ENCODE measurements at regions not wholly inside any gene's neighbourhood (a gene's known extent, or its start where the extent isn't known, plus 50 kb on each side); places are given as distances from the start of the nearest gene placed in this dataset.

- Mint-ChIP-seq H3K9me3 (peaks cover 0 to 6% (median 1%) of the 10 kb centered on the region in 7 donors), H3K4me3 (no peak overlapping the region), H3K27me3 (no peaks in the 10 kb centered on the region), H3K4me1 (no peaks in the 10 kb centered on the region), H3K36me3 (no peaks in the 10 kb centered on the region), H3K27ac (no peak overlapping the region)
- Histone ChIP-seq H3K4me1 (ENCODE audit: control insufficient read depth, insufficient read depth, low read length, poor library complexity, severe bottlenecking) (no peaks in the 10 kb centered on the region), H3K27ac (ENCODE audit: insufficient read depth, low read length, poor library complexity, severe bottlenecking) (no peak overlapping the region), H3K9me3 (ENCODE audit: control insufficient read depth in 2 of 2, low read length in 2 of 2) (no peaks in the 10 kb centered on the region), H3K4me3 (ENCODE audit: low read depth, low read length) (no peak overlapping the region), H3K36me3 (ENCODE audit: control insufficient read depth, insufficient read depth, low read length) (no peaks in the 10 kb centered on the region), H3K27me3 (ENCODE audit: control insufficient read depth, insufficient read depth, low read length) (no peaks in the 10 kb centered on the region)
- ATAC-seq (ENCODE audit: low read depth in 2 of 2) (no peak), DNase-seq (no peak)
These were observed 363.7 kb upstream of the ISX start for GRCh38 chr22:34702279-34702678.

DNA sequence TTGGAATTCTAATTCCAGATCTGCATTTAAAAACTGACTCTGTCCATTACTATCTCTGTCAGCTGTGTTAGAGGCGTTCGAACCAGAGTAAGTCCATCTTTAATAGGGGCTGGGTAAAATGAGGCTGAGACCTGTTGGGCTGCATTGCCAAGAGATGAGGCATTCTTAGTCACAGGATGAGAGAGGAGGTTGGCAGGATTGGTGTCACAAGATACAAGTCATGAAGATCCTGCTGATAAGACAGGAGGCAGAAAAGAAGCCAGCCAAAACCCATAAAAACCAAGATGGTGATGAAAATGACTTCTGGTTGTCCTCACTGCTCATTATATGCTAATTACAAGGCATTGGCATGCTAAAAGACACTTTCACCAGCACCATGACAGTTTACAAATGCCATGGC lies 356.3 kb upstream of the ISX start:
- no peak for DNase-seq
- H3K27ac ChIP-seq (ENCODE audit: insufficient read depth, low read length, poor library complexity, severe bottlenecking), result no peak overlapping the region
- Mint-ChIP-seq H3K27ac (no peak overlapping the region), H3K27me3 (no peaks in the 10 kb centered on the region), H3K9me3 (peaks cover 0 to 8% (median 0%) of the 10 kb centered on the region in 7 donors), H3K4me3 (no peak overlapping the region), H3K36me3 (no peaks in the 10 kb centered on the region), H3K4me1 (no peaks in the 10 kb centered on the region)
- no peaks in the 10 kb centered on the region for H3K27me3 ChIP-seq (ENCODE audit: control insufficient read depth, insufficient read depth, low read length)
- ATAC-seq (ENCODE audit: low read depth in 2 of 2), result no peak
- no peaks in the 10 kb centered on the region for H3K9me3 ChIP-seq (ENCODE audit: control insufficient read depth in 2 of 2, low read length in 2 of 2)
- H3K36me3 ChIP-seq (ENCODE audit: control insufficient read depth, insufficient read depth, low read length), result no peaks in the 10 kb centered on the region
- no peaks in the 10 kb centered on the region for H3K4me1 ChIP-seq (ENCODE audit: control insufficient read depth, insufficient read depth, low read length, poor library complexity, severe bottlenecking)
- H3K4me3 ChIP-seq (ENCODE audit: low read depth, low read length), result no peak overlapping the region

GRCh38 chr22:34722901-34723300 lies 343.1 kb upstream of the ISX start:
- H3K9me3 Mint-ChIP-seq, result peaks cover 0 to 24% (median 8%) of the 10 kb centered on the region in 7 donors
- no peaks in the 10 kb centered on the region for H3K27me3 Mint-ChIP-seq
- Histone ChIP-seq H3K27ac (ENCODE audit: insufficient read depth, low read length, poor library complexity, severe bottlenecking) (no peak overlapping the region), H3K36me3 (ENCODE audit: control insufficient read depth, insufficient read depth, low read length) (no peaks in the 10 kb centered on the region), H3K4me1 (ENCODE audit: control insufficient read depth, insufficient read depth, low read length, poor library complexity, severe bottlenecking) (no peaks in the 10 kb centered on the region), H3K4me3 (ENCODE audit: low read depth, low read length) (no peak overlapping the region), H3K27me3 (ENCODE audit: control insufficient read depth, insufficient read depth, low read length) (no peaks in the 10 kb centered on the region), H3K9me3 (ENCODE audit: control insufficient read depth in 2 of 2, low read length in 2 of 2) (peaks cover 0 to 9% of the 10 kb centered on the region in 2 experiments)
- no peaks in the 10 kb centered on the region for H3K36me3 Mint-ChIP-seq
- no peak overlapping the region for H3K4me3 Mint-ChIP-seq
- DNase-seq (no peak), ATAC-seq (ENCODE audit: low read depth in 2 of 2) (no peak)
- H3K4me1 Mint-ChIP-seq, result no peaks in the 10 kb centered on the region
- no peak overlapping the region for H3K27ac Mint-ChIP-seq

DNA sequence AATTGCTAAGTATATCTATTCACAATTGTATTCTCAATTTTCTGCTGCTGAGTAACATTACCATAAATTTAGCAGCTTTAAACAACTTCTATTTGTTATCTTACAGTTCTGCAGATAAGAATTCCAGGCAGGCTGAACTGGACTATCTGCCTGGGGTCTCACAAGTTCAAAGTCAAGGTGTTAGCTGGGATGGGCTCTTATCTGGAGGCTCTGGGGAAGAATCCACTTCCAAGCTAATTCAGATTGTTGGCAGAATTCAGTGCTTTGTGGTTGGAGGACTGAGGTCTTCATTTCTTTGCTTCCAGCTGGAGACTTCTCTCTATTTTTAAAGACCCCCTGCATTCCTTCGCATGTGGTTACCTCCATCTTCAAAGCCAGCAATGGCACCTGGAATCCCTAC lies 329.9 kb upstream of the ISX start:
- no peaks in the 10 kb centered on the region for H3K9me3 ChIP-seq (ENCODE audit: control insufficient read depth in 2 of 2, low read length in 2 of 2)
- H3K27me3 ChIP-seq (ENCODE audit: control insufficient read depth, insufficient read depth, low read length), result no peaks in the 10 kb centered on the region
- no peaks in the 10 kb centered on the region for H3K36me3 ChIP-seq (ENCODE audit: control insufficient read depth, insufficient read depth, low read length)
- no peak overlapping the region for H3K4me3 ChIP-seq (ENCODE audit: low read depth, low read length)
- Mint-ChIP-seq H3K36me3 (no peaks in the 10 kb centered on the region), H3K27ac (no peak overlapping the region), H3K9me3 (peaks cover 0 to 9% (median 0%) of the 10 kb centered on the region in 7 donors), H3K4me1 (no peaks in the 10 kb centered on the region), H3K4me3 (no peak overlapping the region), H3K27me3 (no peaks in the 10 kb centered on the region)
- H3K27ac ChIP-seq (ENCODE audit: insufficient read depth, low read length, poor library complexity, severe bottlenecking), result no peak overlapping the region
- no peak for ATAC-seq (ENCODE audit: low read depth in 2 of 2)
- H3K4me1 ChIP-seq (ENCODE audit: control insufficient read depth, insufficient read depth, low read length, poor library complexity, severe bottlenecking), result no peaks in the 10 kb centered on the region
- no peak for DNase-seq

GRCh38 chr22:34738661-34739400 lies 327.1 kb upstream of the ISX start:
- no peaks in the 10 kb centered on the region for H3K4me1 Mint-ChIP-seq
- no peaks in the 10 kb centered on the region for H3K9me3 ChIP-seq (ENCODE audit: control insufficient read depth in 2 of 2, low read length in 2 of 2)
- ATAC-seq (ENCODE audit: low read depth in 2 of 2) (no peak), DNase-seq (no peak)
- no peak overlapping the region for H3K27ac ChIP-seq (ENCODE audit: insufficient read depth, low read length, poor library complexity, severe bottlenecking)
- no peaks in the 10 kb centered on the region for H3K36me3 Mint-ChIP-seq
- no peak overlapping the region for H3K4me3 Mint-ChIP-seq
- H3K36me3 ChIP-seq (ENCODE audit: control insufficient read depth, insufficient read depth, low read length), result no peaks in the 10 kb centered on the region
- H3K4me3 ChIP-seq (ENCODE audit: low read depth, low read length), result no peak overlapping the region
- no peak overlapping the region for H3K27ac Mint-ChIP-seq
- H3K27me3 Mint-ChIP-seq, result no peaks in the 10 kb centered on the region
- H3K4me1 ChIP-seq (ENCODE audit: control insufficient read depth, insufficient read depth, low read length, poor library complexity, severe bottlenecking), result no peaks in the 10 kb centered on the region
- H3K27me3 ChIP-seq (ENCODE audit: control insufficient read depth, insufficient read depth, low read length), result no peaks in the 10 kb centered on the region
- H3K9me3 Mint-ChIP-seq, result peaks cover 0 to 9% (median 1%) of the 10 kb centered on the region in 7 donors

DNA sequence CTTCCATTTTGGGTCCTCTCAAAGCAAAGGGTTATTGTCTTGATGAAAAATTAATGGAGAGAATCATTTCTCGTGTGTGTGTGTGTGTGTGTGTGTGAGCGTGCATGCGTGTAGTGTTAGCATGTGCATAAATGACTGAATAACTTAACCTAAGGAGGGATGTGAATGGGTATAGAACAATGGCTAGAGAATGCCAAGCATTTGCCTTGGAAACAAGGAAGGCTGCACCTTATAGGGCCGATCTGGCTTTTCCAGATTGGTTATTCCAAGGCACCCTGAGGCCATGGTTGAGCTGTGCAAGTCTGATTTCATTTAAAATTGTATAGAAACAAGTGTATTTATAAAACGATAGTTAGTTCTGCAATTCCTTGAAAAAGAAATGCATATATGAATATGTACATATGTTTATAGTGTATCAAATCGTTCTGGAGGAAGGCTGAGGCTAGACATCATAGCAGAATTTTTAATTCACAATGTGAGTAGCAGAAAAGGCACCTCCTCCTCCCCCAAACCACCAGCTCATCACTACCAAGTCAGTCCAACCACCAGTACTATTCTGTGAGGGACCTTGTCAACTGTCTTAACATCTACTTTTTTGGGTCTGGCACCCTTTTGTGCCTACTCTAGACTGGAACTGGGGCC lies 322.7 kb upstream of the ISX start:
- no peaks in the 10 kb centered on the region for H3K4me1 Mint-ChIP-seq
- H3K4me3 Mint-ChIP-seq, result no peak overlapping the region
- no peaks in the 10 kb centered on the region for H3K36me3 Mint-ChIP-seq
- Histone ChIP-seq H3K36me3 (ENCODE audit: control insufficient read depth, insufficient read depth, low read length) (no peaks in the 10 kb centered on the region), H3K4me1 (ENCODE audit: control insufficient read depth, insufficient read depth, low read length, poor library complexity, severe bottlenecking) (no peaks in the 10 kb centered on the region), H3K27me3 (ENCODE audit: control insufficient read depth, insufficient read depth, low read length) (no peaks in the 10 kb centered on the region), H3K9me3 (ENCODE audit: control insufficient read depth in 2 of 2, low read length in 2 of 2) (no peaks in the 10 kb centered on the region), H3K4me3 (ENCODE audit: low read depth, low read length) (no peak overlapping the region), H3K27ac (ENCODE audit: insufficient read depth, low read length, poor library complexity, severe bottlenecking) (no peak overlapping the region)
- H3K27me3 Mint-ChIP-seq, result no peaks in the 10 kb centered on the region
- peaks cover 0 to 13% (median 1%) of the 10 kb centered on the region in 7 donors for H3K9me3 Mint-ChIP-seq
- DNase-seq (no peak), ATAC-seq (ENCODE audit: low read depth in 2 of 2) (no peak)
- H3K27ac Mint-ChIP-seq, result no peak overlapping the region

DNA sequence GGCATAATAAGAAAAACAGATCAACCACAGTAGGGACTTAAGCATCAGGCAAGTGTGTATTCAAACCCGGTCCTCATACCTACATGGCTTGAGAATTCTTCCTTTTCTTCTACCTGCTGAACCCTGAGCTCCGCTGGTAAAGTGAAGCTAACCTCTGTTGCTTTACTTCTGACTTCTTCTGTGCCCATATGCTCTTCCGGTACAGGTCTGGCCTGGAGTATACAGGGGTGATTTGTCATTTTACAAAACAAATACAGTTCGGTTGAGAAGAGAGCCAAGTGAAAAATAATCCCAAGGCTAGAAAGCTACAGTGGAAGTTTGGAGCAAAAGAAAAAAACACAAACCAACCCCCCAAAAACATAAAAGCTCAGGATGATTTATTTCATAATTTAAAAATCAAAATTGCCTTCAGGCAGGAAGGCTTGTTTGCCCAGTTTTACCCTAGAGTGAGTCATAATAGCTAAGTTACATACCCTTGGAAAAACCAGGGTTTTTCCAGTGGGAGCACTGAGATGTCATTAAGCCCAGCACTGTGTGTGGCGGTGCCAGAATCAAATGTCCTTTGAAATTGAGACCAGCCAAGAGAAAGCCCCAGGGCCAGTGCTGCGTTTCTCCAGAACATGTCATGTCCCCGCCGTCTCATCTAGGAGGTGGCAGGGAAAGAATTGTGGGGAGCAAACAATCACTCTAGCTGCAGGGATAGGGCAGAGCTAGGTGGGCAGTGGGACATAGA lies 305.5 kb upstream of the ISX start:
- Histone ChIP-seq H3K27ac (ENCODE audit: insufficient read depth, low read length, poor library complexity, severe bottlenecking) (no peak overlapping the region), H3K4me1 (ENCODE audit: control insufficient read depth, insufficient read depth, low read length, poor library complexity, severe bottlenecking) (no peaks in the 10 kb centered on the region), H3K9me3 (ENCODE audit: control insufficient read depth in 2 of 2, low read length in 2 of 2) (no peaks in the 10 kb centered on the region), H3K36me3 (ENCODE audit: control insufficient read depth, insufficient read depth, low read length) (no peaks in the 10 kb centered on the region), H3K4me3 (ENCODE audit: low read depth, low read length) (no peak overlapping the region), H3K27me3 (ENCODE audit: control insufficient read depth, insufficient read depth, low read length) (no peaks in the 10 kb centered on the region)
- no peak for ATAC-seq (ENCODE audit: low read depth in 2 of 2)
- Mint-ChIP-seq H3K4me3 (no peak overlapping the region), H3K27me3 (no peaks in the 10 kb centered on the region), H3K4me1 (no peaks in the 10 kb centered on the region), H3K9me3 (peaks cover 0 to 7% (median 0%) of the 10 kb centered on the region in 7 donors), H3K27ac (no peak overlapping the region), H3K36me3 (no peaks in the 10 kb centered on the region)
- no peak for DNase-seq

All from CD4-positive, CD25-positive, alpha-beta regulatory T cell (primary cell).